GM19463 (cell line): ENCODE measurements at regions not wholly inside any gene's neighbourhood (a gene's known extent, or its start where the extent isn't known, plus 50 kb on each side); places are given as distances from the start of the nearest gene placed in this dataset.

Source experiments
- ATAC-seq: cut with Tn5 transposase; IDR thresholded peaks from one replicate; pipeline ENCODE4 v1.9.1; 2021; ENCODE audit warnings: mild to moderate bottlenecking, moderate library complexity; ENCODE audit not compliant: unreplicated experiment

DNA sequence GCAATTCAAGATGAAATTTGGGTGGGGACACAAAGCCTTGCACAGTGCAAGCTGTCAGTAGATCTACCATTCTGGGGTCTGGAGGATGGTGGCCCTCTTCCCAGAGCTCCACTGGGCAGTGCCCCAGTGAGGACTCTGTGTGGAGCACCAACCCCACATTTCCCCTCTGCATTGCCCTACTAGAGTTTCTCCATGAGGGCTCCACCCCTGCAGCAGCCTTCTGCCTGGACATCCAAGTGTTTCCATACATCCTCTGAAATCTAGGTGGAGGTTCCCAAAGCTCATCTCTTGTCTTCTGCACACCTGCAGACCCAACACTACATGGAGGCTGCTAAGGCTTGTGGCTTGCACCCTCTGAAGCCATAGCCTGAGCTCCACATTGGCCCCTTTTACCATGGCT is 402.3 kb downstream of the RAB28 start:
- ATAC-seq, result no peak

DNA sequence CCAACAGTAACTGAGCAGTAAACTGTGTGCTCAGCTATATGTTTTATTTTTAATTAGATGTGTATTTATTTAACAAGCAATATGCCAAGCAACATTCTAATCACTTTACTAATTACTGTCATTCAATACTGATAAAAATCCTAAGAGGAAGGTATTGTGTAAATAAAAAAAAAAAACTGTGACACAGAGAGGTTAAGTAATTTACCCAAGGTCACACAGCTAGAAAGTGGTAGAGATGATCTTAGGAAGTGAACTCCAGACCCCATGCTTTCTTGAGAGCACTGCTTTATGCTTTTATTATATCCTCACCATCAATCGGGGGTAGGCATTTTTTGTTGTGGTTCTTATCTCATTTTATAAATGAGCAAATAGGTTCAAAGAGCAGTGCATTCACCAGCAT is 417.1 kb downstream of the RAB28 start:
- no peak for ATAC-seq

DNA sequence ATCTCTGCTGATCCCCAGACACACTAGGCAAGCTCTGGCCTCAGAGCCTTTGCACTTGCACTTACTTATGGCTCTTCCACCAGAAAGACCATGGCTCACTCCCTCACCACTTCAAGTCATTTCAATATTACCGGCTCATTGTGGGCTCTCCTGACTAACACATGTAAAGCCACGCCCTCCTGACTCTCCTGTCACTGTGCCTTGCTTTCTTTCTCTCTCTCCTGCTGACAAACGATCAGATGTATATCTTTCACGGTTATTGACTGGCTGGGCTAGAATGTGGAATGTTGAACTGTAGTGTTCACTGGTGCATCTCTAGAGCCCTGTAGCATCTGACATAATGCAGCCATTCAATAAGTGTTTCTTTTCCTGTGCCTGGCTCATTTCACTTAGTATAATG is 425.1 kb downstream of the RAB28 start:
- ATAC-seq, result no peak

- no peak for ATAC-seq
Measured at GRCh38 chr4:13056630-13057189, 427.4 kb downstream of the RAB28 start.

DNA sequence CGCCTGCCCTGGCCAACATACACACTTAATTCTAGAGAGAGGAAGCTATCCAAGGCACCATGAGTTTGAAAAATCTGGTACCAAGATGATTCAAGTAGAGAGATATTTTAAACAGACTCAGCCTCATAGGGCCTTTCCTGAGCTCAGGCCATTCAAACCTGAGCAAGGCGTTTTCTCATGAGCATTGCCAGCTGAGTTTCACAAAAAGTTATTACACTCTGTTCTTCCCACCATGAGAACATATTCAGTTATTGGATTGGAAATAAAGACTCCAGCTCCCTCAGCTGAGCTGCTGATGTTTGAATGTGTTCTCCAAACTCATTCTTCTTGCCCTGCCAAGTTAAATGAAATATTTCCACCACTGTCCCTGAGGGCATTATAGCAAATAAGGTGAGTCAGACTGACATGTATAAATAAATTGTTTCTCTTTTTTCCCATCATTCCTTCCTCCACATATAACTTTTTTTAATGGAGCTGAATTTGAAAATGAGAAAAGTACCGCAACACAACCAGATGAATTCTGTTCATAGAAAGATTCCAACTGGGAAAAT is 429.6 kb downstream of the RAB28 start:
- no peak for ATAC-seq

GRCh38 chr4:13047591-13047990 is 436.5 kb downstream of the RAB28 start:
- ATAC-seq, result no peak

DNA sequence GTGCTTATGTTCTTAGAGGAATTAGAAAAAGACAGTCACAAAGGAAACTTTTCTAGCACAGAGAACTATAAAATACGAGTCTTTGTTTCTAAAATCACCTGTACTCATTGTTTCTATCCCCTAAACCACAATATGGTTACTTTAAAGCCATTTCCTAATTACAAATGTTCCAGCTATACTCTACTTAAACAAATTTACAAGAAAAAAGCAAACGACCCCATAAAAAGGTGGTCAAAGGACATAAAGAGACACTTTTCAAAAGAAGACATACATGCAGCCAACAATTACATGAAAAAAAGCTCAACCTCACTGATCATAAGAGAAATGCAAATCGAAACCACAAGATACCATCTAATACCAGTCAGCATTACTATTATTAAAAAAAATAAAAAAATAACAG is 447.3 kb downstream of the RAB28 start:
- ATAC-seq, result no peak

DNA sequence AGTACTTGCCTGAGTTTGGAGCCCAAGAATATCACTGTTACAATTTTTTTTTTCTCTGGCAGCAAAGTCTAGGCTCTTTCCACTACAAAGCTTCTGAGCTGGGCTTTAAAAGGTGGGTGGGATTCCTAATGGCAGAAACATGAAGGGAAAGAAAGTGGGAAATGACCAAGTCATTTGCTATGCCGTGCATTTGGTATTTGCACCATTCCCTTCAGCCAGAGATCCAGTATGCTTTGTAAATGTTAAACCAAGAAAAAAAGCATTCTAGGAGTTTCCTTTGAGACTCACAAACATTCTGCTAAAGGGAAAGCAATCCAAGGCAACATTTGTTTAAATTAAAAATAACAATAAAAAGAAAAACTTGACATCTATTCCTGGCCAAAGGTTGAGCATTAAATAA is 451.2 kb downstream of the RAB28 start:
- no peak for ATAC-seq

- ATAC-seq, result no peak
Measured at GRCh38 chr4:13024147-13025105, 459.7 kb downstream of the RAB28 start.

GRCh38 chr4:13007802-13008470 is 476.2 kb downstream of the RAB28 start:
- ATAC-seq, result no peak

DNA sequence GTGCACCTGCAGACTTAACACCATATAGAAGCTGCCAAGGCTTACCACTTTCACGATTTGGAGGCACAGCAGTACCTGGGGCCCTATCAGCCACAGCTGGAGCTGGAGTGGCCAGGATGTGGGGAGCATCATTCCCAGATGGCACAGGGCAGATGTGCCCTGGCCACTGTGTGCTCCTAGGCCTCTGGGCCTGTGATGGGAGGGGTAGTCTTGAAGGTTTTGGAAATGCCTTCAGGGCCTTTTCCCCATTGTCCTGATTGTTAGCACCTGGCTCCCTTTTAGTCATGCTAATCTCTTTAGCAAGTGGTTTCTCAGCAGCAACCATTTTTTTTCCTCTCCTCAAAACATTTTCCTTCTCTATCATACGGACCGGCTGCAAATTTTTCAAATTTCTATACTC is 490.2 kb downstream of the RAB28 start:
- no peak for ATAC-seq

DNA sequence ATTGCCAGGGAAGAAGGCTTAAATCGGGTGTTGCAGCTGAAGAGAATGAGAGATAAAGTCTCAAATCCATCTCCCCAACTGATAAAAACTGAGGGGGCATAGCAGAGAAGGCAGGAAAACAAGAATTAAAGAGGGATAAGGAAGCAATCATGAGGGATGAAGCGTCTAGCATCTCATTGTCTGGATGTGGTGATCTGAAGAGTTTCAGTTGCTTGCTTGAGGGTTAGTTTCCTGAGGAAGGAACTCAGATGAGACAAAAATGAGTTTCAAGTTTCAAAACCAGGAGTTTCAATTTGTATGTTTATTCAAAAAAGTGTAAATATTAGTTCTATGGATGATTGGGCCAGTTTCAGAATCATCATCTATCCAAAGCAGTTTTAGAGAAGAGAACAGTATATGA is 496.9 kb downstream of the RAB28 start:
- no peak for ATAC-seq

- ATAC-seq, result no peak
Measured at GRCh38 chr4:12979797-12980196, 504.3 kb downstream of the RAB28 start.

DNA sequence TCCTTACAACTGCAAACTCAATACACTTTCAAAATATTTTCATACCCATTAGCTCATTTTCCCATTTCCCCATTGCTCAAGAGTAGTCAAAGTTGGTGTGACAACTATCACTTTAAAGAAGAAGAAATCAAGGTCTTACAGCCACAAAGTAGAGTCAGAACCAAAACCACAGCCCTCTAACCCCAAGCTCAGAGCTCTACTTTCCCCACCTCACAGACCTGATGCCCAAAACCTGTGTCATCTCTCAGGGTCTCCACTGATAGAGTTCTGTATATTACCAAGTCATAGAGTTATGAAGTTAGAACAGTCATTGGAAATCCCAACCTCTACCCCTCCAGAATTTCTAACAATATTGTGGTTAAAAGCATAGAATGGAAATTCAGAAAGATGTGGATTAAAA is 505.8 kb downstream of the RAB28 start:
- no peak for ATAC-seq

- ATAC-seq, result no peak
Measured at GRCh38 chr4:12975511-12975910, 508.6 kb downstream of the RAB28 start.

- ATAC-seq, result no peak
Measured at GRCh38 chr4:12973522-12973921, 510.6 kb downstream of the RAB28 start.

DNA sequence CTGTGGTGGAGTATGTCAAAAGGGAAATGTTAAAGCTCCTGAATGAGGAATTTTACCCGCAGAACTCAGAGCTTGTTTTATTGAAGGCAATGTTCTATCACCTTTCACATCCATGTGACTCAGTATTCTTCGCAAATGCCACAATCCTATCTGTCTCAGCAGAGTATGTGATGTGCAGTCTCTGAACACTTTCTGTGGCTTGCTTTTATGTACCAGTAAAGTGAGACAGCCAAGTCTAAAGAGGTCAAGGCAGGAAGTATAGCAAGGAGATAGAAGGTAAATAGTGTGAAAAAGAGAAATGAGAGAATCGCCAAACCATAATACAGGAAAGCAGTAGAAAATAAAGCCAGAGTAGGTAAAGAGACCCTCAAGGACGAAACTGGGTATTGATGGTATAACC is 515.8 kb downstream of the RAB28 start:
- no peak for ATAC-seq

DNA sequence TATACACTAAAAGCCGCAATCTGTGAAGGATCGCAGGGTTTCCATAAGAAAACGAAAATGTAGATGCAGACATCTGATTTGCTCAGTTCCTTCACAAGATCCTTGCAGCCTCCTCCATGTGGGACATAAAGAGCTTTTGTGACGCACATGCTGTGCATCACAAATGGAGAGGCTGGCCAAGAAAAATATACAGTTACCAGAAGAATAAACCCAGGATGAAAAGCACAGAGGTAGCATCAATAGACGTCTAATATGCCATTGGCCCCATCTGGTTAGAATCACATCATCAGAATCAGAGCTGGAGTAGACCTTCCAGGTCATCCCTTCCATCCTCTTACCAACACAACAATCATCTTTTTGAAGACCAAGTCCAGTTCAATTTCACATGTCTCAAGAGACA is 517.4 kb downstream of the RAB28 start:
- no peak for ATAC-seq

DNA sequence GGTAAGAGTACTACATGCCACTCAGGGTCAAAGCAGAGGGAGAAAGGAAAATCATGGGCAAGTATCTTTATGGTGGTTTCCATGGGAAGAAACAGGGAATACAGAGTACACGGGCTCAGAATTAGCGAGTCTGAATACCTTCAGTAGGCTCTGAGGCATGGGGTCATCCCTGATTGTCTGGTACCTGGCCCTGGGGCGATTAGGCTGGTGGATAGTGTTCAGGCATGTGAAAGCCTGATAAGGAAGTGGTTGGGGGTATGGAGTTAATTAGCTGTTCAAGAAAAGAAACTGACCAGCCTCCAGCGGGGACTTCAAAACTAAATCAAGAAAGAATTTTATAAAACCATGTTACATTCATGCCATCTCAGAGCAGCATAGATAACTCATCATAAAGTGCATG is 518.8 kb downstream of the RAB28 start:
- ATAC-seq, result no peak

DNA sequence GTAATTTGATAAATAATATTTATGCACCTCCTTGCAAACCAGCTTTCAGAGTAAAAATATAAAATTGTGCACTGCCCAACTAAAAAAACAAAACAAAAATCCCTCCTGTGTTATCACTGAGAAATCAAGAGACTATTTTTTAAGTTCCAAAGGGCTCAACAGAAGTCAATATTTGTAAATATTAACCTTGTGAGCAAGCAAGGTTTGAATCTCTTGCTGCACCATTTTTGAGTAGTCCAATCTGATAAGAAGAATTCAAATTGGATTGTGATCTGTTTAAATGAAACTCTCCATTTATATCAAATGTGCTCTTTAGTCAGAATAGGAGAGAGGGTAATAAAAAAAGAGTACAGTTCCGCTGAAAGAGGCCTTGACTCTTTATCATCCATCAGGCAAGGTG is 520.2 kb downstream of the RAB28 start:
- no peak for ATAC-seq

GRCh38 chr4:12963291-12963690 is 520.8 kb downstream of the RAB28 start:
- no peak for ATAC-seq

- ATAC-seq, result no peak
Measured at GRCh38 chr4:12961713-12962112, 522.4 kb downstream of the RAB28 start.
